Activated CD4-positive, alpha-beta T cell treated with anti-CD3 and anti-CD28 coated beads, Interleukin-2, amount 10 ng/mL, durations not matched to agents 24 days and 14 days (primary cell): ENCODE measurements at regions not wholly inside any gene's neighbourhood (a gene's known extent, or its start where the extent isn't known, plus 50 kb on each side); places are given as distances from the start of the nearest gene placed in this dataset.

ENCODE experiments used
- DNase-seq: peaks from one replicate; pipeline ENCODE4 v3.0.0; 2022
- H3K27ac Mint-ChIP-seq: one replicate; pipeline ENCODE4 v1.8.0; 2022; ENCODE audit warnings: mild to moderate bottlenecking, mixed read lengths
- H3K27me3 Mint-ChIP-seq: one replicate; pipeline ENCODE4 v1.8.0; 2022; ENCODE audit warnings: mixed read lengths
- H3K36me3 Mint-ChIP-seq: one replicate; pipeline ENCODE4 v1.8.0; 2022; ENCODE audit warnings: low read depth, mild to moderate bottlenecking, mixed read lengths
- H3K4me1 Mint-ChIP-seq: one replicate; pipeline ENCODE4 v1.8.0; 2021; ENCODE audit warnings: mixed read lengths
- H3K4me3 Mint-ChIP-seq: one replicate; pipeline ENCODE4 v1.8.0; 2022; ENCODE audit warnings: mild to moderate bottlenecking, moderate library complexity, mixed read lengths
- H3K9me3 Mint-ChIP-seq: one replicate; pipeline ENCODE4 v1.8.0; 2021; ENCODE audit warnings: mixed read lengths
- intact Hi-C: fragments of 100-400 bp; cut with micrococcal nuclease; formaldehyde crosslinking; loops from one replicate; pipeline ENCODE4 v1.15.1; 2023

DNA sequence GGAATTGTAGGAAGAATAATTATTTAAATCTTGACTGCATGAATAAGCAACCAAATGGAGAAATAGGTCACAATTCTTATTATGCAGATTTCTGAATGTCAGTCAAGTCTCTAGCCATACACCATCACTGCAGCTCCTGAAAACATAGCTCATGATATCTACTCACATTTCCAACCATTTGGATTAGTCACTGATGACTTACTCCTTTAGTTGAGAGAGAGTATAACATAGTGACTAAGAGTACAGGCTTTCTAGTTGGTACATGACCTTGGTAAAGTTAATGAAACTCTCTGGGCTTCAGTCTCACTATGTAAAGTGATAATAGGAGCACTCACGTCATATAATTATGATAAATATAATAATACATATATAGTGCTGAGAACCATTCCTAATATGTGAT lies 265.2 kb downstream of the KCNA4 start:
- Mint-ChIP-seq H3K4me3 (no peak overlapping the region), H3K27ac (no peak overlapping the region), H3K36me3 (no peaks in the 10 kb centered on the region), H3K9me3 (peaks cover 16% of the 10 kb centered on the region), H3K4me1 (no peaks in the 10 kb centered on the region), H3K27me3 (no peaks in the 10 kb centered on the region)
- DNase-seq: no peak
- intact Hi-C loops: no loop called here

DNA sequence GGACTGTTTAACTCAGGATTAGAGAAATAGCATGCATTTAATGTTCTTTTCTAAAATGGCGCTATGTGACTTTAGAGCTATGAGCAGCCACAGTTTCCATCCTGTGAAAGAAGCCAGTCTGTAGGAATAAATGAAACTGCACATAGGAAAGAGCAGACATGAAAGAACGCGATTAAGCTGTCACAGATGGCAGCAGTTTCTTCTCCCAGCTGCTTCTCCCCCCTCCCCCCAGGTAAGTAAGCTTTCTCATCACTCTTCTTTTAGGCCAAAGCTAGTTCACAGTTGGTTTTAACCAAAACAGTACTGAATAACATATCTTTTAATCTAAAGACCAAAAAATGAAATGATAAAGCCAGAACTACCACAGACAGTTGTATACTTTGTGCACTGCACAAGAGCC lies 266.4 kb downstream of the KCNA4 start:
- no peak overlapping the region for H3K4me3 Mint-ChIP-seq
- H3K36me3 Mint-ChIP-seq: no peaks in the 10 kb centered on the region
- H3K27me3 Mint-ChIP-seq: no peaks in the 10 kb centered on the region
- H3K9me3 Mint-ChIP-seq: peaks cover 16% of the 10 kb centered on the region
- DNase-seq: no peak
- H3K4me1 Mint-ChIP-seq: no peaks in the 10 kb centered on the region
- intact Hi-C loops: no loop called here
- no peak overlapping the region for H3K27ac Mint-ChIP-seq

DNA sequence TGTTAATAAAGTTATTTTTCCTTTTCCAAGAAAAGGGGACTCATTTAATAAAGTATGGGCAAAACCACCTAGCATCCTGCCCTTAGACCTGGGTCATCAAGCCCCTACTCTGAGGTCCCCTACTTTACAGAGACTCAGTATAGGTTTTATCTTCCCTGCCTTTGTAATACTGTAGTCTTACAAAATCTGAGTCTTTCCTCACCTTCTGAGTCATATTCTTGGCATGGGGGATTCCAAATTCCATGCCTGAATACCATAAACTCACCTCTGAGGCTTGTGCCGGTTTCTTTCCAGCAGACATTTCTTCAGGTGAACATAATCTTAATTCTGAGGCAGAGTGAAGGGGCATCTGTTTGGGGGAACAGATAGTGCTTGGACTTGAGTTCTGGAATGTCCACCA lies 282.5 kb downstream of the KCNA4 start:
- H3K27me3 Mint-ChIP-seq: no peaks in the 10 kb centered on the region
- H3K9me3 Mint-ChIP-seq: peaks cover 4% of the 10 kb centered on the region
- H3K4me3 Mint-ChIP-seq: no peak overlapping the region
- intact Hi-C loops: no loop called here
- no peaks in the 10 kb centered on the region for H3K36me3 Mint-ChIP-seq
- no peak for DNase-seq
- no peaks in the 10 kb centered on the region for H3K4me1 Mint-ChIP-seq
- no peak overlapping the region for H3K27ac Mint-ChIP-seq

DNA sequence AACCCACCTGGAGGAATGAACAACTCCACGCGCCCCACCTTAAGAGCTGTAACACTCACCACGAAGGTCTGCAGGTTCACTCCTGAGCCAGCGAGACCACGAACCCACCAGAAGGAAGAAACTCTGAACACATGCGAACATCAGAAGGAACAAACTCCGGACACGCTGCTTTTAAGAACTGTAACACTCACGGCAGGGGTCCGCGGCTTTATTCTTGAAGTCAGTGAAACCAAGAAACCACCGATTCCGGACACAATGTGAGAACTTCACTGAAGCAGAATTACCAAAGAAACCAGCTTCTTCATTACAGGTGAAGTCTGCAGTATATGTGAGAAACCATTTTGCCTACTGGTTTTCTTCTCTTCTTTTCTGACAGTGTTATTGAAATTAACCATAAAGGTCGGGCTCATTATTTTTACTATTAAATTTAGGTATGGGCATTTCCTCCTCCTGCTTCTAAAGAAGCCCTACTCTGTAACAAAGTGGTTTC lies 303.0 kb downstream of the KCNA4 start:
- no peak overlapping the region for H3K27ac Mint-ChIP-seq
- DNase-seq: no peak
- no peaks in the 10 kb centered on the region for H3K27me3 Mint-ChIP-seq
- intact Hi-C loops: no loop called here
- H3K36me3 Mint-ChIP-seq: no peaks in the 10 kb centered on the region
- no peaks in the 10 kb centered on the region for H3K4me1 Mint-ChIP-seq
- peaks cover 5% of the 10 kb centered on the region for H3K9me3 Mint-ChIP-seq
- no peak overlapping the region for H3K4me3 Mint-ChIP-seq

DNA sequence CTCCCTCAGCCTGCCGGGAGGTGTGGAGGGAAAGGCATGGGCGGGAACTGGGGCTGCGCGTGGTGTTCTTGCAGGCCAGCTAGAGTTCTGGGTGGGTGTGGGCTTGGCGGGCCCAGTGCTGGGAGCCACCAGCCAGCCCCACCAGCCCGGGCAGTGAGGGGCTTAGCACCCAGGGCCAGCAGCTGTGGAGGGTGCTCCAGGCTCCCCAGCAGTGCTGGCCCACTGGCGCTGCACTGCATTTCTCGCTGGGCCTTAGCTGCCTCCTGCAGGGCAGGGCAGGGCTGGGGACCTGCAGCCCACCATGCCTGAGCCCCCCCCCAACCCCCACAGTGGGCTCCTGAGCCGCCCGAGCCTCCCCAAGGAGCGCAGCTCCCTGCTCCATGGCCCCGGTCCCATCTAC lies 304.2 kb downstream of the KCNA4 start:
- Mint-ChIP-seq H3K27ac (no peak overlapping the region), H3K9me3 (peaks cover 1% of the 10 kb centered on the region), H3K4me1 (no peaks in the 10 kb centered on the region), H3K4me3 (no peak overlapping the region), H3K36me3 (no peaks in the 10 kb centered on the region), H3K27me3 (no peaks in the 10 kb centered on the region)
- DNase-seq: no peak
- intact Hi-C loops: no loop called here

DNA sequence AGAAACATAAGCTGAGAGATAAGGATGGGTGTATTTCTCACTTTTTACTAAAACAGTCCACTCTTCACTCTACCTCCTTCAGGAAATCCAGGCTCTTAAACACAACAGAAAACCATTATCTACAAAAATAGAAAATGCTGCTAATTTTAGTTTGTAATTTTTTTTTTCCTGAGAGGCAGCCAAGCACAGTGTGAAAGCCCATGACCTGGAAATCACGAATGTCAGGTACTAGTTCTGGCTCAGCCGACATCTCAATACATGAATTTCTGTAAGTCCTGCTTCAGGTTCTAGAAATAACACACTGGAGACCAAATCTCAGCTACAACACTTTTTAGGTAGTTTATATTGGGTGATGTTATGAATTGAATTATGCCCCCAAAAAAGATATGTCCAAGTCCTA lies 308.9 kb downstream of the KCNA4 start:
- intact Hi-C loops: no loop called here
- Mint-ChIP-seq H3K27me3 (no peaks in the 10 kb centered on the region), H3K9me3 (peaks cover 9% of the 10 kb centered on the region), H3K27ac (no peak overlapping the region), H3K4me1 (no peaks in the 10 kb centered on the region), H3K4me3 (no peak overlapping the region), H3K36me3 (no peaks in the 10 kb centered on the region)
- DNase-seq: no peak

DNA sequence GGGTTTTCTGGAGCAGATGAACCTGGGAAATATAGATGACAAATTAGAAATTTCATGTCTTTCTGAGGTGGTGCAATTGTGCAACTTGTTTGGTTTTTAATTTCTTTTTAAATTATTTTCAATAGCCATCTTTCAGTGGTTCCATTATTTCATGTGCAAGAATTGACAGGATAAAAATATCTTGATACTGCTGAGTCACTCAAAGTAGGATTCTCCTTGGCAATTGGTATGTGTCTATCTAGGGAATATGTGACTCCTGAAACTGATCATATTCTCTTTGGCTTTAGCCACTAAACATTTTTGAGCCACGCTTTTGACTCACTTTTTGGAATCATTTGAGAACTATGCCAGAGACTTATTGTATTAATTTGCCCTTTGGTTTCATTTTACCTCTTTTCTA lies 331.5 kb downstream of the KCNA4 start:
- H3K27ac Mint-ChIP-seq: no peak overlapping the region

DNA sequence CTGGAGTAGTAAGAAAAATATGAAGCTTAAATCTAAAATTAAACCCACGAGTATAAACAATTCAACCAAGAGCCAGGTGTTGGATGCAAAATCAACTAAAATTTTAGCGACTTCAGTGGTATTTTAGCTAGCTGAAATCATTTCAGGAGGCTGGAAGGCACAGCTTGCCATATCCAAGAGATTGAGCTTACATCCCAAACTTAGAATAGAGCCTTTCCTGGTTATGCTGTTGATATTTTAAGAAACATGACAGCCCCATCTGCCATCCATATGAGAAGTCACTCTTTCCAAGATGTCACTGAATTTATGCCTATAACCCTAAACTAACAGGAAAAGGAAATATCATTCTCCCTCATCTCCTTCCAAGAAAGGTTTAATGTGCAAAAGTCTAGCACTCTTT lies 334.0 kb downstream of the KCNA4 start:
- intact Hi-C loops: no loop called here
- no peaks in the 10 kb centered on the region for H3K9me3 Mint-ChIP-seq
- no peak overlapping the region for H3K4me3 Mint-ChIP-seq

More for the DNA sequence above, 331.5 kb downstream of the KCNA4 start:
- Mint-ChIP-seq H3K4me1 (no peaks in the 10 kb centered on the region), H3K27me3 (no peaks in the 10 kb centered on the region), H3K9me3 (peaks cover 3% of the 10 kb centered on the region), H3K36me3 (no peaks in the 10 kb centered on the region), H3K4me3 (no peak overlapping the region)
- no peak for DNase-seq
- intact Hi-C loops: no loop called here

DNA sequence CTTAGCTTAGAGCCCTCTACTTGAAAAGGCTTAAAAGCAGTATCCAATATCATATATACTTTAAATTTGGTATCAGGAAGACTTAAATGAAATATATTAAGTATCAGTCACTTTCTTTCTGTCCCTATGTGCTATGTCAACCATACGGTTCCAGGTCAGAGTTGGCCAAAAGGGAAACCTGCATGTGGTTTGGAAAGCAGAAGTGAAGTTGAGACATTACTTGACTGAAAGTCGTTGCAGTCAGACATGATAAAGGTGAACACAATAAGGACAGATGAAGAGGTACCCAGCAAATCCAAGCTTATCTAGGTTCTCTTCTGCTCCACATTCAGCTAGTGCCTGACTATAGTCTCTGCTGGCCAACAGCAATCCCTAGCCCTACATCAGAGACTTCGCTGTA lies 336.8 kb downstream of the KCNA4 start:
- Mint-ChIP-seq H3K4me1 (no peaks in the 10 kb centered on the region), H3K36me3 (no peaks in the 10 kb centered on the region), H3K4me3 (no peak overlapping the region), H3K9me3 (no peaks in the 10 kb centered on the region), H3K27ac (no peak overlapping the region), H3K27me3 (no peaks in the 10 kb centered on the region)
- intact Hi-C loops: no loop called here
- DNase-seq: no peak

More for the DNA sequence above, 334.0 kb downstream of the KCNA4 start:
- no peak overlapping the region for H3K27ac Mint-ChIP-seq
- no peaks in the 10 kb centered on the region for H3K36me3 Mint-ChIP-seq
- H3K27me3 Mint-ChIP-seq: no peaks in the 10 kb centered on the region
- H3K4me1 Mint-ChIP-seq: no peaks in the 10 kb centered on the region
- no peak for DNase-seq

DNA sequence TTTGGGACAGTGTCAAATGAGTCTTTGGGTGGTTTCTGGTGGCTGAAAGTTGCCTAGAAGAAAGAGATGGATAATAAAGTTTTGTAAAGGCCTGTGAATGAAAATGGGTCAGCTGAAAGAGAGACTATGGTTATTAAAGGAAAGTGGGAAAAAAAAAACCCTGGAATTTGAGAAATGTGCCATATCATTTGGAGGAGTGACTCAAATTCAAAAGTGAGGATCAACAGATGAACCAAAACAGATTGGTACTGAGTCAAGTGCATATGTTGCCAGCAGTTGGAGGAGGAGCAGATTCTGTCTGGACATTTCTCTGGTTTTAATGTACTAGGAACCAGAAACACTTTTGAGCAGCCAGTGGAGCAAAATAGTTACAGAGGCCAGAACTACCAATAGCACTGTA lies 339.8 kb downstream of the KCNA4 start:
- intact Hi-C loops: no loop called here
- Mint-ChIP-seq H3K4me1 (no peaks in the 10 kb centered on the region), H3K9me3 (no peaks in the 10 kb centered on the region), H3K27me3 (no peaks in the 10 kb centered on the region), H3K27ac (no peak overlapping the region), H3K4me3 (no peak overlapping the region), H3K36me3 (no peaks in the 10 kb centered on the region)
- DNase-seq: no peak

DNA sequence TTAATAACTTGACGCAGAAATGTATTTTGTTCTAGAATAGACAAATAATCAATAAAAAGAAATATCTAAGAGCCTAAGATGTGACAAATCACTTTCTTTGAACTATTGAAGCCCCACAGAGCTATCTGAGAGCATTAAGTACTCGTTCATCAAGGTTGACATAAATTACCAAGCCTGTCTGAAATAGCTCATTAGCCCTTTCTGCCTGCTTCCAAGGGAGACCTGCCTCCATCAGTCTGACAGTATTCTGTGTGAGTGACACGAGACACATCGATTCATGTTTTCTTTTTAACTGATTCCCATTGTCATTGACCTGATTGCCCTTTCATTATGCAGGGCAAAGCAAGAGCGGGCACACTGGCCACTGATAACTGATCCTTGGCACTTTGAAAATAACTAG lies 347.5 kb downstream of the KCNA4 start:
- Mint-ChIP-seq H3K36me3 (no peaks in the 10 kb centered on the region), H3K27ac (no peak overlapping the region), H3K9me3 (peaks cover 25% of the 10 kb centered on the region), H3K4me1 (no peaks in the 10 kb centered on the region), H3K27me3 (no peaks in the 10 kb centered on the region), H3K4me3 (no peak overlapping the region)
- intact Hi-C loops: no loop called here
- DNase-seq: no peak

DNA sequence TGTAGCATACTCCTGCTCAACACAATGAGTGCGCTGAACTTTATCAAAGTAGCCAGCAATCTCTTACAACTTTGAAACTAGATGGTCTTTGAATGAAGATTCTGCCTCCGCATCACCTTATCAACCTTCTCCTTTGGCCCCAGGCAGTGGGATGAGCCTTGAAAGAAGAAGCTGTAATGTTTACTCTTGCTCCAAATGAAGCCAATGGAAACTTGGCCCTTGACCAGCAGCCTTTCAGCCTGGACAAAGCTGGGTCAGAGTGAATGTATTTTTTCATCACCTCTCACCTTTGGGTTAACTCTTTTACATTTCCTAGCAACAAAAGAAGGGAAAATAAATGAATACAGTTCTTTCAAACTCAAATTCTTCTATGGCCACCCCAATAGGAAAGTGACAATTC lies 359.1 kb downstream of the KCNA4 start:
- intact Hi-C loops: no loop called here
- DNase-seq: no peak
- peaks cover 10% of the 10 kb centered on the region for H3K9me3 Mint-ChIP-seq
- no peaks in the 10 kb centered on the region for H3K4me1 Mint-ChIP-seq
- no peak overlapping the region for H3K27ac Mint-ChIP-seq
- H3K4me3 Mint-ChIP-seq: no peak overlapping the region
- no peaks in the 10 kb centered on the region for H3K36me3 Mint-ChIP-seq
- H3K27me3 Mint-ChIP-seq: no peaks in the 10 kb centered on the region

DNA sequence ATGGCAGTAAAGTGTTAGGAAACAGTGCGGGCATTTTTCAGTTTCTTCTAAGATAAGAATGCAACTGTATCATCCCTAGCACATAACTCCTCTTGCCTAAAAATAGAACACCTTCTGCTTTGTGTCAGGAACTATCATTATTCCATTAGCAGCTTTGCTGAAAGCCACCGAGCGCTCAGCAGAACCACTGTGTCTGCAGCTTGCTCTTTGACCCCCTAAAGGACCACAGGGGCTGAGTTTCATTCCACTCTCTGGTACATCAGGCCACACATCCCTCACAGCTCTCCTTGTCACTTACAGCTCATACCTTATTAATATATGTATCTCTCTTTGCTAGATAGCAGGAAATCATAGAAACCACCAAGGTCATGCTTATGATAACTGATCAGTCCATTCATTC lies 360.2 kb downstream of the KCNA4 start:
- H3K27me3 Mint-ChIP-seq: no peaks in the 10 kb centered on the region
- no peak overlapping the region for H3K4me3 Mint-ChIP-seq
- no peak for DNase-seq
- no peak overlapping the region for H3K27ac Mint-ChIP-seq
- H3K4me1 Mint-ChIP-seq: no peaks in the 10 kb centered on the region
- peaks cover under 1% of the 10 kb centered on the region for H3K9me3 Mint-ChIP-seq
- intact Hi-C loops: no loop called here
- H3K36me3 Mint-ChIP-seq: no peaks in the 10 kb centered on the region

DNA sequence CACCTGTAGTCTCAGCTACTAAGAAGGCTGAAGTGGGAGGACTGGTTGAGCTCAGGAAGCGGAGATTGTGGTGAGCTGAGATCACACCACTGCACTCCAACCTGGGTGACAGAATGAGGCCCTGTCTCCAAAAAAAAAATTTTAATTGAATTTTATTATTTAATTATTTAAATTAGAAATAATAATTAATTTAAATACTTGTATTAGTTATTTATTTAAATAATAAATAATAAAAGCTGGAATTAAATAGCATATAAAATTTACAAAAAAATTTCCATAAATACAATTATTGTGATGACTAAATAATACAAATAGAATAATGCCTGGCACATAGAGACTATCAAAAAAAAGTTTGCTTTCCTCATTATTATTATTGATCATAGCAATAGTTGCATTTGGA lies 371.5 kb downstream of the KCNA4 start:
- Mint-ChIP-seq H3K36me3 (no peaks in the 10 kb centered on the region), H3K27ac (no peak overlapping the region), H3K9me3 (peaks cover 14% of the 10 kb centered on the region), H3K27me3 (no peaks in the 10 kb centered on the region), H3K4me1 (no peaks in the 10 kb centered on the region), H3K4me3 (no peak overlapping the region)
- DNase-seq: no peak
- intact Hi-C loops: no loop called here

DNA sequence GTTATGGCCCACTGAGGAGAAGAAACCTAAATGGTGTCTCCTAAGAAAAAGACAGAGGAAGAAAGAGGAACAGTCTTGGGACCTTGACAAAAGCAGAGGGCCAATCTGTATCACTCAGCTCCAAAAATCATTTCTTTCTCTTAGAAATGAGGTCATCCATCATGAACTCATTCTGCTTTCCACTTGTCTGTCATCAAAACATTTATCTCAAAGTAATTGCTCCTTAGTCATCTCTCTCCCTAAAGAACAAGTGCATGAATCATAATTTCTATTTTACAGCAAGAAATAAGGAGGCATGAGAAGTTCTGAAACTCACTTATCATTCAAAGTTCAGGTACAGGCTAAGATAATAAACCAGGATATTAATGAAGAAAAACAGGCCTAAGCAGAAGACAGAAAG lies 375.6 kb downstream of the KCNA4 start:
- intact Hi-C loops: no loop called here
- Mint-ChIP-seq H3K27me3 (no peaks in the 10 kb centered on the region), H3K4me1 (no peaks in the 10 kb centered on the region), H3K9me3 (peaks cover 4% of the 10 kb centered on the region), H3K27ac (no peak overlapping the region), H3K36me3 (no peaks in the 10 kb centered on the region), H3K4me3 (no peak overlapping the region)
- no peak for DNase-seq
